ENCODE measurements at regions not wholly inside any gene's neighbourhood (a gene's known extent, or its start where the extent isn't known, plus 50 kb on each side); places are given as distances from the start of the nearest gene placed in this dataset.

DNA sequence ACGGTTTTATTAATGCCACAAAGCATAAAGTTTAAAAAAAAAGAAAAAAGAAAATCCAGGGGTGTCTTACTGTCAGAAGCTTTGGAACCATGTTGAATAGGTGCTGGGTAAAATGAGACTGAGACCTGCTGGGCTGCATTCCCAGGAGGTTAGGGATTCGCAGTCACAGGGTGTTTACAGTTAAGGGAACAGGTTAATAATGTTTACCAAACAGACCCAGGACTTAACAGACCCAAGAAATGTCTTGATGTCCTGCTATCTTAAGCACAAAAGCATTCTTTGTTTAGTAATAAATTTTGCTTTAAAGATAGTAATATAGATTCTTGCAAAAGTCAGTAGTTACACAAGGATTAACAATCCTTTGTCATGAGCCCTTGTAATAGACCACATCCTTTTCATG lies 54.7 kb downstream of the OLFML3 start:
- H2AFZ ChIP-seq (ENCODE audit: low read length): no peak overlapping the region
- BruUV-seq (replicated peaks): no TSS peak
- POLR2A ChIA-PET: no interaction called here
- no peaks in the 10 kb centered on the region for H3K9me3 ChIP-seq (ENCODE audit: low read length)
- H3K27me3 ChIP-seq (ENCODE audit: control insufficient read depth in 1 of 2, insufficient read depth in 2 of 2, low read length in 2 of 2): no peaks in the 10 kb centered on the region; a peak in 3 of 5 replicates
- no peaks in the 10 kb centered on the region for H3K4me1 ChIP-seq (ENCODE audit: insufficient read depth, low read length)
- intact Hi-C loops (cut with micrococcal nuclease; ENCODE audit: unreplicated experiment): no loop called here
- no peak overlapping the region for H3K9ac ChIP-seq (ENCODE audit: insufficient read depth, low read depth, low read length)
- no peak overlapping the region for H3K27ac ChIP-seq (ENCODE audit: extremely low read length, insufficient read depth, low read length)
- no peaks in the 10 kb centered on the region for H3K36me3 ChIP-seq (replicated peaks in 1 of 2; ENCODE audit: control insufficient read depth in 1 of 2, insufficient read depth in 2 of 2, low read length in 2 of 2)
- ATAC-seq (no peak), FAIRE-seq (no peak), DNase-seq (ENCODE audit: low spot score) (no peak)
- no peak overlapping the region for H3K4me3 ChIP-seq (replicated peaks in 1 of 3; ENCODE audit: insufficient read depth in 1 of 3, low read depth in 2 of 3, low read length in 3 of 3)
- no peaks in the 10 kb centered on the region for H4K20me1 ChIP-seq (ENCODE audit: insufficient read depth, low read length)
- in situ Hi-C loops (cut with HindIII; ENCODE audit: extremely low pct_ligation_motif_present, low pct_unique_long_range_greater_than_20kb): no loop called here
- CTCF ChIA-PET (ENCODE audit: low intra/inter-chr PET ratio, low total read pairs): interaction anchor here (1.5 kb wide), 1 partner anchor 55 kb away, joined by 7 read pairs; the partner anchor contains the start of gene OLFML3
- H3K79me2 ChIP-seq (ENCODE audit: insufficient read depth, low read length): no peaks in the 10 kb centered on the region
- no peak overlapping the region for H3K4me2 ChIP-seq (ENCODE audit: low read depth, low read length)
- 10% methylated on average over 2 of the region's 2 CpGs for WGBS (ENCODE audit: low lambda C conversion rate)
- no peak for TF ChIP-seq SCMH1 (CRISPR knock-in tag; IDR thresholded peaks at IDR 0.05; ENCODE audit: borderline replicate concordance)
- no peak for TF ChIP-seq MTA1 (CRISPR knock-in tag; IDR thresholded peaks at IDR 0.05; ENCODE audit: borderline replicate concordance)
- no peak for TF ChIP-seq FOXM1 (CRISPR knock-in tag; IDR thresholded peaks at IDR 0.05)
- TF ChIP-seq ZNF431 (CRISPR knock-in tag; IDR thresholded peaks at IDR 0.05; ENCODE audit: borderline replicate concordance, low read depth): no peak
- TF ChIP-seq, protein P1, sequence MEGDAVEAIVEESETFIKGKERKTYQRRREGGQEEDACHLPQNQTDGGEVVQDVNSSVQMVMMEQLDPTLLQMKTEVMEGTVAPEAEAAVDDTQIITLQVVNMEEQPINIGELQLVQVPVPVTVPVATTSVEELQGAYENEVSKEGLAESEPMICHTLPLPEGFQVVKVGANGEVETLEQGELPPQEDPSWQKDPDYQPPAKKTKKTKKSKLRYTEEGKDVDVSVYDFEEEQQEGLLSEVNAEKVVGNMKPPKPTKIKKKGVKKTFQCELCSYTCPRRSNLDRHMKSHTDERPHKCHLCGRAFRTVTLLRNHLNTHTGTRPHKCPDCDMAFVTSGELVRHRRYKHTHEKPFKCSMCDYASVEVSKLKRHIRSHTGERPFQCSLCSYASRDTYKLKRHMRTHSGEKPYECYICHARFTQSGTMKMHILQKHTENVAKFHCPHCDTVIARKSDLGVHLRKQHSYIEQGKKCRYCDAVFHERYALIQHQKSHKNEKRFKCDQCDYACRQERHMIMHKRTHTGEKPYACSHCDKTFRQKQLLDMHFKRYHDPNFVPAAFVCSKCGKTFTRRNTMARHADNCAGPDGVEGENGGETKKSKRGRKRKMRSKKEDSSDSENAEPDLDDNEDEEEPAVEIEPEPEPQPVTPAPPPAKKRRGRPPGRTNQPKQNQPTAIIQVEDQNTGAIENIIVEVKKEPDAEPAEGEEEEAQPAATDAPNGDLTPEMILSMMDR (CRISPR knock-in tag; IDR thresholded peaks at IDR 0.05): no peak
- TF ChIP-seq ZNF232 (CRISPR knock-in tag; IDR thresholded peaks at IDR 0.05; ENCODE audit: borderline replicate concordance): no peak
- TF ChIP-seq ELF3 (CRISPR knock-in tag; IDR thresholded peaks at IDR 0.05): no peak
- no peak for TF ChIP-seq ZMYM4 (CRISPR knock-in tag; IDR thresholded peaks at IDR 0.05)
- TF ChIP-seq, protein P2, sequence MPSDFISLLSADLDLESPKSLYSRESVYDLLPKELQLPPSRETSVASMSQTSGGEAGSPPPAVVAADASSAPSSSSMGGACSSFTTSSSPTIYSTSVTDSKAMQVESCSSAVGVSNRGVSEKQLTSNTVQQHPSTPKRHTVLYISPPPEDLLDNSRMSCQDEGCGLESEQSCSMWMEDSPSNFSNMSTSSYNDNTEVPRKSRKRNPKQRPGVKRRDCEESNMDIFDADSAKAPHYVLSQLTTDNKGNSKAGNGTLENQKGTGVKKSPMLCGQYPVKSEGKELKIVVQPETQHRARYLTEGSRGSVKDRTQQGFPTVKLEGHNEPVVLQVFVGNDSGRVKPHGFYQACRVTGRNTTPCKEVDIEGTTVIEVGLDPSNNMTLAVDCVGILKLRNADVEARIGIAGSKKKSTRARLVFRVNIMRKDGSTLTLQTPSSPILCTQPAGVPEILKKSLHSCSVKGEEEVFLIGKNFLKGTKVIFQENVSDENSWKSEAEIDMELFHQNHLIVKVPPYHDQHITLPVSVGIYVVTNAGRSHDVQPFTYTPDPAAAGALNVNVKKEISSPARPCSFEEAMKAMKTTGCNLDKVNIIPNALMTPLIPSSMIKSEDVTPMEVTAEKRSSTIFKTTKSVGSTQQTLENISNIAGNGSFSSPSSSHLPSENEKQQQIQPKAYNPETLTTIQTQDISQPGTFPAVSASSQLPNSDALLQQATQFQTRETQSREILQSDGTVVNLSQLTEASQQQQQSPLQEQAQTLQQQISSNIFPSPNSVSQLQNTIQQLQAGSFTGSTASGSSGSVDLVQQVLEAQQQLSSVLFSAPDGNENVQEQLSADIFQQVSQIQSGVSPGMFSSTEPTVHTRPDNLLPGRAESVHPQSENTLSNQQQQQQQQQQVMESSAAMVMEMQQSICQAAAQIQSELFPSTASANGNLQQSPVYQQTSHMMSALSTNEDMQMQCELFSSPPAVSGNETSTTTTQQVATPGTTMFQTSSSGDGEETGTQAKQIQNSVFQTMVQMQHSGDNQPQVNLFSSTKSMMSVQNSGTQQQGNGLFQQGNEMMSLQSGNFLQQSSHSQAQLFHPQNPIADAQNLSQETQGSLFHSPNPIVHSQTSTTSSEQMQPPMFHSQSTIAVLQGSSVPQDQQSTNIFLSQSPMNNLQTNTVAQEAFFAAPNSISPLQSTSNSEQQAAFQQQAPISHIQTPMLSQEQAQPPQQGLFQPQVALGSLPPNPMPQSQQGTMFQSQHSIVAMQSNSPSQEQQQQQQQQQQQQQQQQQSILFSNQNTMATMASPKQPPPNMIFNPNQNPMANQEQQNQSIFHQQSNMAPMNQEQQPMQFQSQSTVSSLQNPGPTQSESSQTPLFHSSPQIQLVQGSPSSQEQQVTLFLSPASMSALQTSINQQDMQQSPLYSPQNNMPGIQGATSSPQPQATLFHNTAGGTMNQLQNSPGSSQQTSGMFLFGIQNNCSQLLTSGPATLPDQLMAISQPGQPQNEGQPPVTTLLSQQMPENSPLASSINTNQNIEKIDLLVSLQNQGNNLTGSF (CRISPR knock-in tag; IDR thresholded peaks at IDR 0.05): no peak
- TF ChIP-seq, protein P3, sequence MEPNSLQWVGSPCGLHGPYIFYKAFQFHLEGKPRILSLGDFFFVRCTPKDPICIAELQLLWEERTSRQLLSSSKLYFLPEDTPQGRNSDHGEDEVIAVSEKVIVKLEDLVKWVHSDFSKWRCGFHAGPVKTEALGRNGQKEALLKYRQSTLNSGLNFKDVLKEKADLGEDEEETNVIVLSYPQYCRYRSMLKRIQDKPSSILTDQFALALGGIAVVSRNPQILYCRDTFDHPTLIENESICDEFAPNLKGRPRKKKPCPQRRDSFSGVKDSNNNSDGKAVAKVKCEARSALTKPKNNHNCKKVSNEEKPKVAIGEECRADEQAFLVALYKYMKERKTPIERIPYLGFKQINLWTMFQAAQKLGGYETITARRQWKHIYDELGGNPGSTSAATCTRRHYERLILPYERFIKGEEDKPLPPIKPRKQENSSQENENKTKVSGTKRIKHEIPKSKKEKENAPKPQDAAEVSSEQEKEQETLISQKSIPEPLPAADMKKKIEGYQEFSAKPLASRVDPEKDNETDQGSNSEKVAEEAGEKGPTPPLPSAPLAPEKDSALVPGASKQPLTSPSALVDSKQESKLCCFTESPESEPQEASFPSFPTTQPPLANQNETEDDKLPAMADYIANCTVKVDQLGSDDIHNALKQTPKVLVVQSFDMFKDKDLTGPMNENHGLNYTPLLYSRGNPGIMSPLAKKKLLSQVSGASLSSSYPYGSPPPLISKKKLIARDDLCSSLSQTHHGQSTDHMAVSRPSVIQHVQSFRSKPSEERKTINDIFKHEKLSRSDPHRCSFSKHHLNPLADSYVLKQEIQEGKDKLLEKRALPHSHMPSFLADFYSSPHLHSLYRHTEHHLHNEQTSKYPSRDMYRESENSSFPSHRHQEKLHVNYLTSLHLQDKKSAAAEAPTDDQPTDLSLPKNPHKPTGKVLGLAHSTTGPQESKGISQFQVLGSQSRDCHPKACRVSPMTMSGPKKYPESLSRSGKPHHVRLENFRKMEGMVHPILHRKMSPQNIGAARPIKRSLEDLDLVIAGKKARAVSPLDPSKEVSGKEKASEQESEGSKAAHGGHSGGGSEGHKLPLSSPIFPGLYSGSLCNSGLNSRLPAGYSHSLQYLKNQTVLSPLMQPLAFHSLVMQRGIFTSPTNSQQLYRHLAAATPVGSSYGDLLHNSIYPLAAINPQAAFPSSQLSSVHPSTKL (CRISPR knock-in tag; IDR thresholded peaks at IDR 0.05): no peak
- TF ChIP-seq ZNF556 (CRISPR knock-in tag; IDR thresholded peaks at IDR 0.05; ENCODE audit: borderline replicate concordance): no peak
